Osteoblast (primary cell): ENCODE measurements at regions not wholly inside any gene's neighbourhood (a gene's known extent, or its start where the extent isn't known, plus 50 kb on each side); places are given as distances from the start of the nearest gene placed in this dataset.

ENCODE experiments used
- DNase-seq: peaks from one replicate; pipeline ENCODE4 v3.0.0; 2011; ENCODE audit warnings: low spot score, mixed read lengths; ENCODE audit not compliant: insufficient read length; ENCODE audit errors: missing footprints
- H2AFZ ChIP-seq: 2 replicates; pipeline ENCODE4 v1.6.0; 2011; ENCODE audit warnings: mild to moderate bottlenecking, low read length
- H3K27ac ChIP-seq: 2 replicates; pipeline ENCODE4 v1.5.1; 2011; ENCODE audit warnings: mild to moderate bottlenecking, low read depth, low read length, moderate library complexity
- H3K27me3 ChIP-seq: 2 replicates; pipeline ENCODE4 v1.6.0; 2012; ENCODE audit warnings: mild to moderate bottlenecking, control low read depth, inconsistent platforms, low read length, moderate library complexity; ENCODE audit not compliant: insufficient read depth
- H3K36me3 ChIP-seq: 2 replicates; pipeline ENCODE4 v1.5.1; 2011; ENCODE audit warnings: mild to moderate bottlenecking, low read length, control low read depth, moderate library complexity; ENCODE audit not compliant: insufficient read depth
- H3K4me1 ChIP-seq: 2 replicates; pipeline ENCODE4 v1.5.1; 2011; ENCODE audit warnings: mild to moderate bottlenecking, low read length, control low read depth, moderate library complexity; ENCODE audit not compliant: insufficient read depth
- H3K4me2 ChIP-seq: 2 replicates; pipeline ENCODE4 v1.6.0; 2011; ENCODE audit warnings: mild to moderate bottlenecking, low read length; ENCODE audit not compliant: insufficient read depth
- H3K4me3 ChIP-seq: fragments of 200-600 bp; sonication (generic); 3 replicates; pipeline ENCODE4 v1.5.1; 2012; ENCODE audit warnings: mild to moderate bottlenecking, low read length, inconsistent platforms; ENCODE audit not compliant: insufficient read depth
- H3K79me2 ChIP-seq: 2 replicates; pipeline ENCODE4 v1.6.0; 2012; ENCODE audit warnings: mild to moderate bottlenecking, low read length, control low read depth, inconsistent platforms; ENCODE audit not compliant: insufficient read depth
- H3K9me3 ChIP-seq: 2 replicates; pipeline ENCODE4 v1.5.1; 2011; ENCODE audit warnings: low read depth, low read length, control low read depth
- H4K20me1 ChIP-seq: 2 replicates; pipeline ENCODE4 v1.6.0; 2012; ENCODE audit warnings: mild to moderate bottlenecking, low read length, control low read depth; ENCODE audit not compliant: insufficient read depth
- TF ChIP-seq, protein P1 (sequence below): IDR thresholded peaks from 2 replicates; pipeline ENCODE4 v1.5.1; 2011; ENCODE audit warnings: mild to moderate bottlenecking, low read depth, low read length, moderate library complexity; ENCODE audit errors: extremely low read depth

DNA sequence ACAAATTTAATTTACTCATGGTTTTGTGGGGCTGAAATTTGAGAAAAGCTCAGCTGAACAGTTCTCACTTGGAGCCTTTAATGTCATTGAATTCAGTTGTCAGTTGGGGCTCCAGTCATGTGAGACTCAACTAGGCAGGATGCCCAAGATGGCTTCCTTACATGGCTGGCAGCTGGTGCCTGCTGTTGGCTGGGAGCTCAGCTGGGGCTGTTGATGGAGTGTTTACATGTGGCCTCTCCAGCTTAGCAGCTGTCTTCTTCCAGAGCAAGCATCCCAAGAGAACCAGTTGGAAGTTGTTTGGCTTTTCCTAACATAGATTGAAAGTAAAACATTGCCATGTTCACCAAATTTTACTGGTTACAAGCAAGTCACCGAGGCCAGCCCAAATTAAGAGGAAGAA is 81.8 kb upstream of the KCNA3 start:
- Histone ChIP-seq H3K4me1 (no peaks in the 10 kb centered on the region), H3K4me3 (no peak overlapping the region), H3K9me3 (no peaks in the 10 kb centered on the region), H3K79me2 (no peaks in the 10 kb centered on the region), H3K36me3 (no peaks in the 10 kb centered on the region), H2AFZ (no peak overlapping the region), H4K20me1 (no peaks in the 10 kb centered on the region), H3K27ac (no peak overlapping the region), H3K4me2 (no peak overlapping the region), H3K27me3 (no peaks in the 10 kb centered on the region)
- TF ChIP-seq, protein P1, sequence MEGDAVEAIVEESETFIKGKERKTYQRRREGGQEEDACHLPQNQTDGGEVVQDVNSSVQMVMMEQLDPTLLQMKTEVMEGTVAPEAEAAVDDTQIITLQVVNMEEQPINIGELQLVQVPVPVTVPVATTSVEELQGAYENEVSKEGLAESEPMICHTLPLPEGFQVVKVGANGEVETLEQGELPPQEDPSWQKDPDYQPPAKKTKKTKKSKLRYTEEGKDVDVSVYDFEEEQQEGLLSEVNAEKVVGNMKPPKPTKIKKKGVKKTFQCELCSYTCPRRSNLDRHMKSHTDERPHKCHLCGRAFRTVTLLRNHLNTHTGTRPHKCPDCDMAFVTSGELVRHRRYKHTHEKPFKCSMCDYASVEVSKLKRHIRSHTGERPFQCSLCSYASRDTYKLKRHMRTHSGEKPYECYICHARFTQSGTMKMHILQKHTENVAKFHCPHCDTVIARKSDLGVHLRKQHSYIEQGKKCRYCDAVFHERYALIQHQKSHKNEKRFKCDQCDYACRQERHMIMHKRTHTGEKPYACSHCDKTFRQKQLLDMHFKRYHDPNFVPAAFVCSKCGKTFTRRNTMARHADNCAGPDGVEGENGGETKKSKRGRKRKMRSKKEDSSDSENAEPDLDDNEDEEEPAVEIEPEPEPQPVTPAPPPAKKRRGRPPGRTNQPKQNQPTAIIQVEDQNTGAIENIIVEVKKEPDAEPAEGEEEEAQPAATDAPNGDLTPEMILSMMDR, result no peak
- no peak for DNase-seq

DNA sequence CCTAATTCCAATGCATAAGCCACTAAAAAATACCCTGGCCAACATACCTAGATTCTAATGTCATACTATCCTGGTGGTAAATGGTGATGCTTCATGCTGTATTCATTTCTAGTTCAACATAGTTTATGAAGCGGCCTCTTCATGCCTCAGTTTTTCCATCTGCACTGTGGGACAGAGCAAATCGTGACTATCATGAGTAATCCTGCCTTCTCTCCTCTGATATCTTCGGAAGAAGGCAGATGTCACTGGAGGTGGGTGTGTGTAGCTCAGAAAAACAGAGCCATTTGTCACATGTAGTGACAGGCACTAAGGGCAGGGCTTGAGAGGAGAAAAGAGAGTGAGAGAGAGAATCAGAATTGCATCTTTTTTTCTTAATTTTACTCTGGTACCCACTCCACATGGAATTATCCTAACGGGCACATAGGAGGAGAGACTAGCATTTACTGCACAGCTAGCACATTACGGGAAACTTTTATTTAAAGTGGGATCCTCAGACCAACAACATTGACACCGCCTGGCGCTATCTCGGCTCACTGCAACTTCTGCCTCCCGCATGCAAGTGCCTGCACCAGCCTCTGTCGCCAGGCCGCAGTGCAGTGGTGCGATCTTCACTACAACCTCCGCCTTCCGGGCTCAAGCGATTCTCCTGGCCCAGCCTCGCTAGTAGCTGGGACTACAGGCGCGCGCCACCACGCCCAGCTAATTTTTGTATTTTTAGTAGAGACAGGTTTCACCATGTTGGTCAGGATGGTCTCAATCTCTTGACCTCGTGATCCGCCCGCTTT is 78.4 kb upstream of the KCNA3 start:
- Histone ChIP-seq H3K79me2 (no peaks in the 10 kb centered on the region), H3K9me3 (no peaks in the 10 kb centered on the region), H3K4me1 (no peaks in the 10 kb centered on the region), H3K36me3 (no peaks in the 10 kb centered on the region), H3K4me2 (no peak overlapping the region), H2AFZ (no peak overlapping the region), H3K4me3 (no peak overlapping the region), H3K27ac (no peak overlapping the region), H3K27me3 (peaks cover 5% of the 10 kb centered on the region), H4K20me1 (no peaks in the 10 kb centered on the region)
- DNase-seq, result no peak
- TF ChIP-seq, protein P1, result no peak

DNA sequence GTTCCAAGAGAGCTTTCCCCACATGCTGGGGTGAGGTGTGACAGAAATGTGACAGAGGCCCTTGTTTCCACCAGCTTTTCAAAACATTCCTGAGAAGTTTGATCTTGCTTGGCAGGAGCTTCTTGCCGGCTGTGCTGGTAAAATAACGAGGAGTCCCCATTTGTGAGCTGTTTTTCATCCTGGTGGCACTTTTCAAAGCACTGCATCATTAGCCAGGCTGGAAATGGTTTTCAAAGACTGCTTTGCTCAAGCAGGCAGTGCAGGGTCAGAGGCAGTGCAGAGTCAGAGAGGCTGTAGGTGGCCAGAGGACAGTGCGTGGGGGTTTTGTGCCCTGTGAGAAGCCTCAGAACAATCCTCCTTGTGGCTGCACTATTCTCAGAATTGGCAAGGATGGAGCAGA is 75.8 kb upstream of the KCNA3 start:
- DNase-seq, result no peak
- Histone ChIP-seq H3K4me1 (no peaks in the 10 kb centered on the region), H2AFZ (no peak overlapping the region), H3K4me3 (no peak overlapping the region), H3K79me2 (no peaks in the 10 kb centered on the region), H3K27me3 (peaks cover 5% of the 10 kb centered on the region), H3K4me2 (no peak overlapping the region), H3K27ac (no peak overlapping the region), H3K36me3 (no peaks in the 10 kb centered on the region), H3K9me3 (no peaks in the 10 kb centered on the region), H4K20me1 (no peaks in the 10 kb centered on the region)
- TF ChIP-seq, protein P1, result no peak

DNA sequence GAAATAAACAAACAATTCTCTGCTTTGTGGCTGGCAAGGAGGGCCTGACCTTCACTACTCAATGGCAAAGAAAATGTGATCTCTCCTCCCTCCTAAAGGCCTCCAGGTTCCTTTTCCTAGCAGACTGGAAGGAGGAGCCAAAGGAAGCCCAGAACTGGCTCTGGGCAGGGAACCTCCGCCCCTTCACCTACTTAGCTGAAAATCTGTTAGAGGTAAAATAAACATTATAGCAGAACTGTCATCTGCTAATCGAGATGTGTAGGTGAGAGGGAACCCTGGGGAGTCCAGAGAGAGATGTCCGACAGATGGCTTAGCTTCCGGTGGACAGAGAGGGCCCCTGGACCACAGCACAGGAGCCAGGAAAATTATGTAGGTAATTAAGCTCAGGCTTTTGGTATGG is 75.2 kb upstream of the KCNA3 start:
- DNase-seq, result no peak
- H3K79me2 ChIP-seq, result no peaks in the 10 kb centered on the region
- no peak overlapping the region for H3K4me3 ChIP-seq
- no peak overlapping the region for H3K4me2 ChIP-seq
- TF ChIP-seq, protein P1, result no peak
- no peak overlapping the region for H2AFZ ChIP-seq
- no peak overlapping the region for H3K27ac ChIP-seq
- no peaks in the 10 kb centered on the region for H3K36me3 ChIP-seq
- H4K20me1 ChIP-seq, result no peaks in the 10 kb centered on the region
- peaks cover 5% of the 10 kb centered on the region for H3K27me3 ChIP-seq
- no peaks in the 10 kb centered on the region for H3K9me3 ChIP-seq
- H3K4me1 ChIP-seq, result no peaks in the 10 kb centered on the region
